ELF-1 (cell line): ENCODE measurements at regions not wholly inside any gene's neighbourhood (a gene's known extent, or its start where the extent isn't known, plus 50 kb on each side); places are given as distances from the start of the nearest gene placed in this dataset.

Experiments used
- DNase-seq: peaks from one replicate; pipeline ENCODE4 v3.0.0-alpha.2; 2016; ENCODE audit warnings: low read depth, low spot score

- DNase-seq, result no peak
These were observed 1237.3 kb upstream of the C9orf72 start for GRCh38 chr9:28810388-28811075.

DNA sequence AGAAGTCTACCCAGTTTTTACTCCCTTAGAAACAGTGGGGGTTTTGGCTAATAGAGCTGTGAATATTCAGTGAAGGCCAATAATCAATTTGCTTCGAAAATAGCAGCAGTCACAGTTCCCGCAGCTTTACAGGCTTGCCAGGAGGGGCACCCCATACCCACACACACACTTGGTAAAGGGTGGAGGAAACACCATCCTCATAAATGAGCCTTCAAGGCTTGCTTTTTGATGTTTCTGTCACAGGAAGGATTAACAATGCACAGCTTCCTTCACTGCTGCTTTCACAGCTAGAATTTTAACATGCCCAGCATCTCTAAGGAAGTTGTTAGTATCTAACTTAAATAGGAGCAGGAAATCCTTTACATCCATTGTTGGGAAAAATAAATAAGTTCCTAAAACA, 1247.5 kb upstream of the C9orf72 start:
- DNase-seq, result no peak

- DNase-seq, result no peak
These were observed 1248.0 kb upstream of the C9orf72 start for GRCh38 chr9:28821240-28821639.

GRCh38 chr9:28824432-28824963, 1251.2 kb upstream of the C9orf72 start:
- no peak for DNase-seq

DNA sequence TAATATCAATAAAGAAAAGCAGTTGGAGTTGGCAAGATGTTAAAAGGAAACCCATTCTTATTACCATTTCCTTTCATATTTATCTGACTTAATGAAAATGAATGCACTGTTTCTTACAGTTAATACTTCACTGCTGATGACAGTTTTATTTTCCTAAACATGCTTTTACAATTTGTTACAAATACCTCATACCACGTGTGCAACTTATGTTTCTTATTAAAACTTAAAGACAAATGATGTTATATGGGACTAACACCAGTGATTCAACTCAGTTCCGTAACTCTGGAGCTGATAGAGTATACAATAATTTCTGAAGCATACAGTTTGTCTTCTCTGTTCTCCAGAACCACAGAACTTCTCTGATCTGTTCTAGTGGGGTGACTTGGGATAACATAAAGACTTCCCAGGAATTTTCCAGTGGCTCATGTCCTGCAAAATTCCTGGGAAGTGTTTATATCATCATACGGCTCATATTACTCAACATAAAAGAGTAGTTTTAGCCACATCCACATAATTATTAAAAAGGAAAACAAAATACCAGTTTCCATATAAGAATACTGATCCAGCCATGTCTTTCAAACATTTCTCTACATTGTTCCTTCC, 1259.0 kb upstream of the C9orf72 start:
- DNase-seq, result no peak

GRCh38 chr9:28834156-28834555, 1260.9 kb upstream of the C9orf72 start:
- DNase-seq, result no peak

DNA sequence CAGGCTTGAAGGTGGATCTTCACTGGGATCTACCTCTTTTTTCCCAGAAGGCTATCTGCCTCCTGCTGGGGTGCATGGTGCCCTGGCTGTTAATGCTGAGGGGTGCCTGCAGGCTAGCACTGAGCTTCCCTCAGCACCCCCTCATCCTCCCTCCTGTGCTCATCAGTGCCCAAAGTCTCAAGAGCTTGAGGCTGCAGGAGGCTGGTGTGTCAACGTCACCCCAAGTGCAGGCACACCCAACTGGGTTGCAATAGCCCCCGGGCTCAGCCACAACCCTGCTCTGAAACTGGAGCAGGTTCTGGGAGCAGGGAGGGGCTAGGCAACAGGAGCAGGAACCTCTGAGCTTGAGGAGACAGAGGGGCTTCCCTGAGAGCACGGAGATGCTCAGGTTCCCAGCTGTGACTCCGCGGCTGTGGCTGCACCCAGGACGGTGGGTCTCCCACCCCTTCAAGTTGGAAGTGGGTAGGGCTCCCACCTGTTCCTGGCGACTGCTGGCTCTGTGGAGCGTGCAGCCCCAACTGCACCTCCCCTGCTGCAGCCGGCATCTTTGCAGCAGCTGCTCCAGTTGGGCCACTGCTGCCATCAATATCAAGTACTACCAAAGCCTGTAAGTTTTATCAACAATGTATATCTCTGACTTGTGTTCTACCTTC, 1266.6 kb upstream of the C9orf72 start:
- no peak for DNase-seq

GRCh38 chr9:28841775-28842174, 1268.5 kb upstream of the C9orf72 start:
- no peak for DNase-seq

DNA sequence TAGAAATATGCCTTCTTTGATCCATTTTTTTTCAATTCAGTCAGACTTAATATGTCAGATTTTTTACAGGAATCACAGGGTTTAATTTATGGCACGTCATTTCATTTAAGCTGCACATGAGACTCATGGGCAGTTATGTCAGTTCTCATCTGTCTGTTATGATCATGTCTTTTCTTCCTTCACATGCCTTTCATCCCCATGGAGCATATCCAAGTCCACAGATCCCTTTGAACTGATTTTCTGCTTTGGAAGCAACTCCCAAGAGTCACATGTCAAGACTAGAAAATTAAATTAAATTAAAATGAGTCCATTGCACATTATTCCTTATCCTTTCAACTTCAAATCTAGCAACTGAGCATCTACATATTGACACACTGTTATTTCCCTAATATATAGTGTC, 1274.0 kb upstream of the C9orf72 start:
- DNase-seq, result no peak

GRCh38 chr9:28848671-28849070, 1275.4 kb upstream of the C9orf72 start:
- DNase-seq, result no peak

DNA sequence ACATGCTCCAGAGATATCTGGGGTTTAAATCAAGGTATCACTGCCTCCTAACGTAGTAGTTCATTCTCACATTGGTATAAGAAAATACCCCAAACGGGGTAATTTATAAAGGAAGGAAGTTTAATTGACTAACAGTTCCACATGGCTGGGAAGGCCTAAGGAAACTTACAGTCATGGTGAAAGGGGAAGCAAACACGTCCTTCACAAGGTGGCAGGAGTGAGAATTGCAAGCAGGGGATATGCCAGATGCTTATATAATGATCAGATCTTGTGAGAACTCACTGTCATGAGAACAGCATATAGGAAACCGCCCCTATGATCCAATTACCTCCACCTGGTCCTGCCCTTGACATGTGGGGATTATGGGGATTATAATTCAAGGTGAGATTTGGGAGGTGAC, 1280.2 kb upstream of the C9orf72 start:
- no peak for DNase-seq

DNA sequence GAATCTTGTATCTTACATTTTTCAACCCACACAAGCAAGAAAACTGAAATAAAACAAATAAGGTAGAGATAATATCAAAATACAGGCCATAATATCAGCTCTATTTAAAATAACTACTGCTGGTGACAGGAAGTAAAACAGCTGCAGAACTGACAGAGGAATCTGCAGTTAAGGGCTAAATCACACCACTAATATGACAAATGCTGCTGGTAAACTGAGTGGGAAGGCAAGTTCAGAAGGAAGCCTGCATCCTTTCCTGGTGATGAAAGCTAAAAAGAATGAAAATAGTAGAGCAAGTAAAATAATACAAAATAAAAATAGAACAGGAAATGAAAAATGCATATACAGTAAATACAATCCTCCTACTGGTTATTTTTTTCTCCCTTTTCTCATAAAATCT, 1293.7 kb upstream of the C9orf72 start:
- no peak for DNase-seq

DNA sequence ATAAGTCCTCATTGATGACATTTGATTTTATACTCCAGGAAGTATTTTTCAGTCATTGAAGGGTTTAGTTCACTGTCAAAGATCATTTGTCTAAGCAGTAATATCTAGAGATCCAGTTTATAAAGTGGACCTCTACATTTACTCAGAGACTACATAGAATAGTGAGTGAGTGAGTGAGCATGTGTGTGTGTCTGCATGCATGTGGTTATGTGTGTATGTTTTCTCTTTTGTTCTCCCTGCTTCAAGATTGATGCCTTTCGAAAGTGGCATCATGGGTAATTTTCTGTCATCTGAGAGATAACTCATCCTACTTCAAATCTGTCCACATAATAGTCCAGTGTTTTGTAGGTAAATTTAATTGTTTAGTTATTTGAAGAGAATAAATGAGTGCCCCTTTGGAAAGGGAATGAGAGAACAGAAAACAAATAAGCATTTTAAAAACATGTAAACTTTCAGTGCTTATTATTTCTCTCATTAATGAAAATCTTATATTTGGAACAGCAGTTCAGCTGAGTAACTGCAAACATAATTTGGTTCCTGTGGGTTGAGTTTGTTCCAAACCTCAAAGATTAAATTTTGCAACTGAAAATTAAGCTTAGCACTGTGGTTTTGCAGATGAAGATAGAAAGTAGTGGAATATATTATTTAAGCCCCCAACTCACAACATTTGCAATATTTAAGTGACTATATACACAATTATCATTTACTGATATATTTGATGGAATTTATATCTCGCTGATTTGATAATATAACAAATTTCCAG, 1295.1 kb upstream of the C9orf72 start:
- no peak for DNase-seq

DNA sequence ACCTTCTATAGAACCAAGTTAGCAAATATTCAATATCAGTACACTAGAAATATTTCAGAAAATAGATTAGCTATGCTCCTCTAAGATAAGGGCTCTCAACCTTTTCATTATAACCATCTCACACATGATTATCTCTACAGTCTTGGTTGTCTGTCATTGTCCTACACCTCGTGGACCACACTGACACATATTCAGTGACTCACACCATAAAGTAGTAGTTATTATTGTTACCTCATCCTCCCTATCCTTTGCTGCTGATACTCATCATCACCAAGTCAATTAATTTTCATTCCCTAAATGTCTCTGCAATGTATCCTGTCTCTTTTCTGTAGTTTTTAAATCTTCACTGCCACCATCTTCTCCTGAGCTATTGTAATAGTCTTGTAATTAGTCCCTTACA, 1309.2 kb upstream of the C9orf72 start:
- no peak for DNase-seq

GRCh38 chr9:28883234-28883633, 1310.0 kb upstream of the C9orf72 start:
- DNase-seq, result no peak

DNA sequence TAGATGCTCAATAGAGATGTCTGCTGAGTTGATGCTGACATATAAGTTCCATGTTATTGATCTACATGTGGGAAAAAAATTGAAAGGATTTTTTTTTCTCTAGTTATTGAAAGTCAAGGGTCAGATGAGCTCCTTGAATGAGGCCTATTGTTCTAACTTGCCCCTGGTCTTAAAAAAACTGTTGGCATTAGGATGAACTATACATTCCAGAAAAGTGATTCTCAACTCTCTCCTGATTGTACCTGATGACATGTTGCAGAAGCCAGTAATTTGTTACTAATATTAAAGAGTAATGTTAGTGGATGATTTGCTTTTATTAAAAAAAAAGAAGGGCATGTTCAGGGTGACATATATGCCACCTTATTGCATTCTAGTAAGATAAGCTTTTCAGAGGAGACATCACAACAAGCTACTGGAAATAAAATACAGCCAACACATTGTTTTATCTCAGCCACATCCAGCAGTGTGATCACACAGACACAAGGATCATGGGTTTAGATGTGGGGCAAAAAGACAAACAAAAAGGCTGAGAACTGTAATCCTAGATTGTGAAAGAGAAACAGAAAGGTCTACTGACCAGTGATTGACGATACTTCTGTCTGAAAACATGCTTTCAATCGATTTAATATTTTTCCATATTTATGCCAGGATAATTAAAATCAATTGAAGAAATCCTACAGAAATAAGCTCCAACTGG, 1314.1 kb upstream of the C9orf72 start:
- no peak for DNase-seq

DNA sequence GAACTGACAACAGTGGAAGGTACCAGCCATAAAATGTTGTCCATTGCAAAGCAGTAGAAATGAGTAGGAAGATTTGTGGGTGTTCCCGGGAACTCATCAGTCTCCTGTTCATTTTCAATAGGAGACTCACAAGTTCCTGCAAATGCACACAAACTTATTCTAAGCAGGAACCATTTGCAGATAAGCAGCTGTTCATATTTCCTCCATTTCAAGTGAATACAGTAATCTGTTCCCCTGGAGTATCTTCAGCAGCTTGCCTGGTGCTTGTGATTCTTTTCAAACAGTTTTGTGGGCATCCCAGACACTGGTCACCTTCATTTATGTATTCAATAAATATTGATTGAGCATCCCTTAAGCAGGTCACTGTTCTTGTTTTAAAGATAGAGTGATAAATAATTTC, 1315.5 kb upstream of the C9orf72 start:
- DNase-seq, result no peak

GRCh38 chr9:28892538-28892937, 1319.3 kb upstream of the C9orf72 start:
- no peak for DNase-seq

GRCh38 chr9:28899267-28899666, 1326.0 kb upstream of the C9orf72 start:
- DNase-seq, result no peak

DNA sequence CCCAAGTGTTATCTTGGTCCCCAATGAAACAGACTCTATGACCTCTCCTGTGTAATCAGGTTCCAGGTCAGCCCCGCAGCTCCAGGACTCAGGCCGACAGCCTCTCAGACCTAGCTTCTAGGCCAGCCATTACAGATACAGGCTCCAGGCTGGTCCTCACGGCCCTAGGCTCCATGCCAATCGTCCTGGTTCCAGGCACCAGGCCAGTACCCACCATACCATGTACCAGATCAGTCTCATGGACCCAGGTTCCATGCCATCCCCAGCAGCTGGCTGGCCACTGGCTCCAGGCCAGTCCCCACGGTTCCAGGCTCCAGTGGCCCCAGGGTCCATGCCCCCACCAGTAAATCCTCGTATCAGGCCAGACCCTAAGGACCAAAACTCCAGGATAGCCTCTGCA, 1326.6 kb upstream of the C9orf72 start:
- DNase-seq, result no peak

- DNase-seq, result no peak
These were observed 1327.1 kb upstream of the C9orf72 start for GRCh38 chr9:28900406-28900805.

- no peak for DNase-seq
These were observed 1336.2 kb upstream of the C9orf72 start for GRCh38 chr9:28909526-28909925.
